ENCODE measurements at regions not wholly inside any gene's neighbourhood (a gene's known extent, or its start where the extent isn't known, plus 50 kb on each side); places are given as distances from the start of the nearest gene placed in this dataset.

- Histone ChIP-seq H4K20me1 (ENCODE audit: insufficient read depth) (no peaks in the 10 kb centered on the region), H3K9me3 (no peaks in the 10 kb centered on the region), H3K9ac (no peak overlapping the region), H3F3A (replicated peaks; ENCODE audit: insufficient read depth) (no peaks in the 10 kb centered on the region), H3K27me3 (ENCODE audit: insufficient read depth) (peaks cover 9% of the 10 kb centered on the region; the same call in 1 of the 2 replicates), H3K4me1 (ENCODE audit: control insufficient read depth in 1 of 2, insufficient read depth in 2 of 2, low read depth in 1 of 2, low read length in 1 of 2) (peaks cover 0 to 31% of the 10 kb centered on the region in 2 experiments; a peak in 1 of 4 replicates), H3K9me2 (no peaks in the 10 kb centered on the region), H3K27ac (ENCODE audit: low read depth in 2 of 2, low read length in 1 of 2) (no peak overlapping the region; a peak in 1 of 4 replicates), H3K79me2 (ENCODE audit: insufficient read depth) (no peaks in the 10 kb centered on the region), H2AFZ (ENCODE audit: low read depth) (no peak overlapping the region), H3K4me3 (ENCODE audit: low read depth in 2 of 2, low read length in 1 of 2) (no peak overlapping the region), H3K36me3 (replicated peaks in 1 of 2; ENCODE audit: control insufficient read depth in 1 of 2, insufficient read depth in 2 of 2, low read length in 1 of 2) (no peaks in the 10 kb centered on the region), H3K4me2 (no peak overlapping the region)
- CTCF ChIA-PET: no interaction called here
- 33% methylated on average over 1 of the region's 1 CpG for WGBS (ENCODE audit: low lambda C conversion rate)
- TF ChIP-seq IRF3 (IDR thresholded peaks at IDR 0.05; ENCODE audit: low read depth, low read length) (no peak), RAD21 (IDR thresholded peaks at IDR 0.05; ENCODE audit: low read length) (no peak)
- POLR2A ChIA-PET: no interaction called here
- no peak for DNase-seq
Measured at GRCh38 chrX:40247382-40247781, 149.6 kb upstream of the BCOR start.

GRCh38 chrX:40245488-40246071, 147.8 kb upstream of the BCOR start:
- no peak for DNase-seq
- WGBS (ENCODE audit: low lambda C conversion rate): 44% methylated on average over 10 of the region's 12 CpGs
- peaks cover 0 to 31% of the 10 kb centered on the region in 2 experiments; a peak in 1 of 4 replicates for H3K4me1 ChIP-seq (ENCODE audit: control insufficient read depth in 1 of 2, insufficient read depth in 2 of 2, low read depth in 1 of 2, low read length in 1 of 2)

More at GRCh38 chrX:40245488-40246071, 147.8 kb upstream of the BCOR start:
- H3K36me3 ChIP-seq (replicated peaks in 1 of 2; ENCODE audit: control insufficient read depth in 1 of 2, insufficient read depth in 2 of 2, low read length in 1 of 2): no peaks in the 10 kb centered on the region
- H2AFZ ChIP-seq (ENCODE audit: low read depth): no peak overlapping the region
- no peaks in the 10 kb centered on the region for H3K79me2 ChIP-seq (ENCODE audit: insufficient read depth)
- H3K9me3 ChIP-seq: no peaks in the 10 kb centered on the region
- POLR2A ChIA-PET: interaction anchor here (0.8 to 1.9 kb wide), 4 partner anchors 28 to 205 kb away, joined by 3 to 18 read pairs (median 4); no protein-coding TSS in a partner anchor
- H3K4me3 ChIP-seq (ENCODE audit: low read depth in 2 of 2, low read length in 1 of 2): no peak overlapping the region
- no peaks in the 10 kb centered on the region for H3F3A ChIP-seq (replicated peaks; ENCODE audit: insufficient read depth)
- no peak for TF ChIP-seq SMC3 (IDR thresholded peaks at IDR 0.05; ENCODE audit: low read depth, low read length)
- no peak for TF ChIP-seq TCF12 (IDR thresholded peaks at IDR 0.05)
- no peak for TF ChIP-seq GATA2 (CRISPR knock-in tag; IDR thresholded peaks at IDR 0.05)
- no peak for TF ChIP-seq JUND (IDR thresholded peaks at IDR 0.05)
- TF ChIP-seq NRF1 (IDR thresholded peaks at IDR 0.05; ENCODE audit: low read depth, low read length): no peak
- no peak for TF ChIP-seq RXRA (IDR thresholded peaks at IDR 0.05; ENCODE audit: borderline replicate concordance, low read depth)
- TF ChIP-seq USF1 (IDR thresholded peaks at IDR 0.05; ENCODE audit: borderline replicate concordance, low read depth): no peak
- TF ChIP-seq REST (IDR thresholded peaks at IDR 0.05; ENCODE audit: low read depth, low read length): no peak
- TF ChIP-seq FOXM1 (IDR thresholded peaks at IDR 0.05; ENCODE audit: low read depth): no peak
- no peak for TF ChIP-seq ELF1 (IDR thresholded peaks at IDR 0.05)
- H3K27ac ChIP-seq (ENCODE audit: low read depth in 2 of 2, low read length in 1 of 2): peak overlapping the region in 1 of 2 experiments; percentile 92; a peak in 2 of 4 replicates
- no peaks in the 10 kb centered on the region for H3K9me2 ChIP-seq
- no peaks in the 10 kb centered on the region for H4K20me1 ChIP-seq (ENCODE audit: insufficient read depth)
- H3K27me3 ChIP-seq (ENCODE audit: insufficient read depth): peaks cover 9% of the 10 kb centered on the region; the same call in 1 of the 2 replicates
- no peak overlapping the region for H3K9ac ChIP-seq
- CTCF ChIA-PET: interaction anchor here (0.8 to 1.6 kb wide), 6 partner anchors 10 to 226 kb away, joined by 3 to 5 read pairs (median 3); no protein-coding TSS in a partner anchor
- H3K4me2 ChIP-seq: no peak overlapping the region

All from SK-N-SH (cell line).